GM12875 (cell line): ENCODE measurements at regions not wholly inside any gene's neighbourhood (a gene's known extent, or its start where the extent isn't known, plus 50 kb on each side); places are given as distances from the start of the nearest gene placed in this dataset.

Source experiments
- H3K4me3 ChIP-seq: one replicate; pipeline ENCODE4 v1.5.1; 2011; ENCODE audit warnings: low read depth, low read length, control low read depth
- CTCF ChIP-seq: IDR thresholded peaks from 2 replicates; pipeline ENCODE4 v1.5.1; 2011; ENCODE audit warnings: low read depth, mild to moderate bottlenecking, control low read depth, inconsistent platforms, low read length, moderate library complexity, borderline replicate concordance; ENCODE audit not compliant: insufficient read depth

DNA sequence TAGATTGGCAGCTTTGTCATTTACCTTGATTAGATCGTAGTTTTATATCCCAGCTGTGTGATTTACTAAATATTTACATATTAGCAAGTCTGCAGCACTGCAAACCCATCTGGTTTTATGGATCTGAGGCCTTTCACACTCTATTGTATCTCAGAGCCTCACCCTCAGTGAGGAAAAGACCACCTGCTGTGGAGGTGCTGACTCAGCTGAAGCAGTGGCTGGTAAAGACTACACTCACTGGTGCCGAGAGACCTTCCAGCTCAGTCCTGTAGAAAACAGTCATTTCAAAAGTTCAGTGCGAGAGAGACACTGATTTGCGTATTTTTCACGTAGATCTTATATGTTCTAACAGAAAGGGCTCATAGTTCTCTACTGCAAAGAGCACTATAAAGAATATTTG lies 307.8 kb upstream of the TPM1 start:
- no peak for TF ChIP-seq CTCF
- no peak overlapping the region for H3K4me3 ChIP-seq

DNA sequence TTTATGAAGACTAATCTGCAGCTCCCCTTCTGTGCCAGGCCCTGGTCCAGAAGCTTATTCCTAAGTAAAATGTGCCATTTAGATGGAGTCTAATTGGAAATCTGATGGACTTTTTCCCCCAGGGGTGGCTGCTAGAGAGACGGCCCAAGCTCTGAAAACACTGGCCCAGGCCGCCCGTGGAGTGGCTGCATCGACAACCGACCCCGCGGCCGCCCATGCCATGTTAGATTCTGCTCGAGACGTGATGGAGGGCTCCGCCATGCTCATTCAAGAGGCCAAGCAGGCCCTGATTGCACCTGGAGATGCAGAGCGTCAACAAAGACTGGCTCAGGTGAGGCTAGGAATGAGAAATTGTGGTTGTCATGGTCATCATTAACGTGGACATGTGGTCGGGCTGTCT lies 305.8 kb upstream of the TPM1 start:
- TF ChIP-seq CTCF = no peak
- H3K4me3 ChIP-seq = no peak overlapping the region

DNA sequence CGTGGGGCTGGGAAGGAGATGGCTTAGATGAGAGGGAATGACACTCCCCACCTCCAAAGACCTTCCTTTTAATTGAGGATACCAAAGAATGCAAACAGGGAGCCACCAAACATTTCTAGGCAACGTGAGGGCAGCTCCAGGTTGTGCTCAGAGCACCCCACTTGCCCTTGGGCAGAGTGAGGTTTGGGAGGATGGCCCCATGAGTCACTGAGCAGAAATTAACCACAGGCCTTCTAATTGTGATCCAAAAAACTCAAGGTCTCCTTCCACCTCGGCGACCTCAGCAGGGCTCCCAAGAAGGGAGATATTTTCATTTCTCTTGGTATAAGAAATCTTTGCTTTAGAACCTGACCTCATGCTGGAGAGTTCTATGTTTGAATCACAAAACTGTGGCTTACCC lies 305.0 kb upstream of the TPM1 start:
- no peak for TF ChIP-seq CTCF
- no peak overlapping the region for H3K4me3 ChIP-seq

DNA sequence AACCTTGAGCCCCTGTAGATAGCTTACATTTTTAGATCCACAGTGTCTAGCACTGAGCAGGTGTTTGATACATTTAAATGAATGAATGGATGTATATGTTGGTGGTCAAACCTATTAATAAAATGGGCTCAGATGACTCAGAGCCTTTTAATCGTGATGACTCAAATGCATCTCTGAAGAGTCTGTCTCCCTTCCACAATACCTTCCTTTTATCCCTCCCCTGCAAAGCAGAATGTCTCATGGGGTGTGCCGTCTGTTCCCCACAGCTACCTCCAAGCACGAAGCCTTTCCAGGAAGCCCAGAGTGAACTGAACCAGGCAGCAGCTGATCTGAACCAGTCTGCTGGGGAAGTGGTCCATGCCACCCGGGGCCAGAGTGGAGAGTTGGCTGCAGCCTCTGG lies 303.5 kb upstream of the TPM1 start:
- no peak for TF ChIP-seq CTCF
- no peak overlapping the region for H3K4me3 ChIP-seq

DNA sequence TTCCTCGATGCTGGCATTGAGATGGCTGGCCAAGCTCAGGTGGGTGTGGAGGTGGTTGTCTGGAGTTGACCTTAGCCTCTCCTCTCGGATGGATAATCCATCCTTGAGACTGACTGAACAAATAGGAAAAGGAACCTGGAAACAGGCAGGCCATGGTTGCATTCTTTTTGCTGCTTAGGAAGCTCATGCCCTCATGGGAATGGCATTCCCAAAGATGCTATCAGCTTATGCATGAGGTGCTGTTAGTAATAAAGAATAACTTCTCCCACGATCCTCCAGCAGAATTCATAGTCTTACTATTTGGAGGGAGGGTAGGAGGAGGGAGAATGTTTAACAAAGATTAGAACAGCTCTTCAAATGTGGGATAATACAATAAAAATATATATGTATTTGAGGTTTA lies 303.0 kb upstream of the TPM1 start:
- H3K4me3 ChIP-seq = no peak overlapping the region
- TF ChIP-seq CTCF = no peak

GRCh38 chr15:62740141-62741004 lies 302.2 kb upstream of the TPM1 start:
- TF ChIP-seq CTCF = no peak
- H3K4me3 ChIP-seq = no peak overlapping the region

DNA sequence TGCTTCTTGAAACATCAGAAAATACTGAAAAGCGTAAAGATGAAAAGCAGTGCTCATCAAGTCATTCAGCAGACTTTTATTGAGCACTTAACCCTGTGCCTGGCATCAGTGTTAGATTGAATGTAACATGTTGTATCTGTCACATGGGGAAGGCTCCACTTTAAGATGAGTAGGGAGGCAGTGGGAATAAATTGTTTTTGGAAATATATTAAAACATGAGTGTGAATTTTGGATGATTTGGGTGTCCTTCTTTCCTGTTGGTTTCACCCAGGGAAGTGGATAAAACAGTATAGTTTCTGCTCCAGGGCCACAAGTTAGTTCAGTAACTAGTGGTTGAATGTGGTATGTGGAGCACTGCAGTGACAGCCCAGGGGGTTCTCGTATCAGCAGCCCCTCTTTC lies 301.4 kb upstream of the TPM1 start:
- no peak overlapping the region for H3K4me3 ChIP-seq

More for the DNA sequence above, 301.4 kb upstream of the TPM1 start:
- TF ChIP-seq CTCF = no peak
